ENCODE measurements at regions not wholly inside any gene's neighbourhood (a gene's known extent, or its start where the extent isn't known, plus 50 kb on each side); places are given as distances from the start of the nearest gene placed in this dataset.
A peak's percentile ranks its signal among the peaks of the same experiment; 100 is the strongest.

GRCh38 chr15:79184465-79184892 lies 93.9 kb upstream of the RASGRF1 start:
- Mint-ChIP-seq H3K27ac (ENCODE audit: low read depth, unreplicated experiment) (no peak overlapping the region), H3K27me3 (ENCODE audit: insufficient read depth, unreplicated experiment) (no peaks in the 10 kb centered on the region), H3K4me3 (ENCODE audit: unreplicated experiment) (no peak overlapping the region), H3K36me3 (ENCODE audit: insufficient read depth, unreplicated experiment) (no peaks in the 10 kb centered on the region), H3K4me1 (ENCODE audit: insufficient read depth, unreplicated experiment) (no peaks in the 10 kb centered on the region), H3K9me3 (ENCODE audit: unreplicated experiment) (no peaks in the 10 kb centered on the region)
- DNase-seq (ENCODE audit: unreplicated experiment) = peak; percentile 71
- intact Hi-C loops (cut with micrococcal nuclease) = loop anchor here (1.0 to 2.0 kb wide), 5 partner anchors 156 to 428 kb away; no protein-coding TSS in a partner anchor
- CTCF ChIA-PET = interaction anchor here (0.5 to 18.0 kb wide), 63 partner anchors 9 to 675 kb away, joined by 3 to 333 read pairs (median 4); no protein-coding TSS in a partner anchor
- POLR2A ChIA-PET = interaction anchor here (0.8 to 1.6 kb wide), 5 partner anchors 9 to 311 kb away, joined by 3 to 5 read pairs (median 3); no protein-coding TSS in a partner anchor
- peak; percentile 83 for TF ChIP-seq CTCF (IDR thresholded peaks at IDR 0.05; ENCODE audit: unreplicated experiment)
- no TSS peak for BruUV-seq (replicated peaks)

GRCh38 chr15:79180318-79180717 lies 89.7 kb upstream of the RASGRF1 start:
- POLR2A ChIA-PET = no interaction called here
- Mint-ChIP-seq H3K4me3 (ENCODE audit: unreplicated experiment) (no peak overlapping the region), H3K27me3 (ENCODE audit: insufficient read depth, unreplicated experiment) (no peaks in the 10 kb centered on the region), H3K27ac (ENCODE audit: low read depth, unreplicated experiment) (no peak overlapping the region), H3K36me3 (ENCODE audit: insufficient read depth, unreplicated experiment) (no peaks in the 10 kb centered on the region), H3K4me1 (ENCODE audit: insufficient read depth, unreplicated experiment) (no peaks in the 10 kb centered on the region), H3K9me3 (ENCODE audit: unreplicated experiment) (no peaks in the 10 kb centered on the region)
- CTCF ChIA-PET = interaction anchor here (0.6 to 18.0 kb wide), 5 partner anchors 15 to 1735 kb away, joined by 3 to 333 read pairs (median 3); no protein-coding TSS in a partner anchor
- BruUV-seq (replicated peaks) = no TSS peak
- no peak for DNase-seq (ENCODE audit: unreplicated experiment)
- intact Hi-C loops (cut with micrococcal nuclease) = no loop called here
- TF ChIP-seq CTCF (IDR thresholded peaks at IDR 0.05; ENCODE audit: unreplicated experiment) = no peak

GRCh38 chr15:79179597-79179996 lies 89.0 kb upstream of the RASGRF1 start:
- ChIA-PET POLR2A (no interaction called here), CTCF (interaction anchor here (1.3 to 18.0 kb wide), 2 partner anchors 150 to 270 kb away, joined by 3 to 333 read pairs; no protein-coding TSS in a partner anchor)
- Mint-ChIP-seq H3K4me3 (ENCODE audit: unreplicated experiment) (no peak overlapping the region), H3K27ac (ENCODE audit: low read depth, unreplicated experiment) (no peak overlapping the region), H3K4me1 (ENCODE audit: insufficient read depth, unreplicated experiment) (no peaks in the 10 kb centered on the region), H3K9me3 (ENCODE audit: unreplicated experiment) (no peaks in the 10 kb centered on the region), H3K27me3 (ENCODE audit: insufficient read depth, unreplicated experiment) (no peaks in the 10 kb centered on the region), H3K36me3 (ENCODE audit: insufficient read depth, unreplicated experiment) (no peaks in the 10 kb centered on the region)
- DNase-seq (ENCODE audit: unreplicated experiment) = no peak
- TF ChIP-seq CTCF (IDR thresholded peaks at IDR 0.05; ENCODE audit: unreplicated experiment) = no peak
- intact Hi-C loops (cut with micrococcal nuclease) = no loop called here
- BruUV-seq (replicated peaks) = no TSS peak

GRCh38 chr15:79179108-79179561 lies 88.6 kb upstream of the RASGRF1 start:
- POLR2A ChIA-PET = no interaction called here
- Mint-ChIP-seq H3K9me3 (ENCODE audit: unreplicated experiment) (no peaks in the 10 kb centered on the region), H3K36me3 (ENCODE audit: insufficient read depth, unreplicated experiment) (no peaks in the 10 kb centered on the region), H3K4me1 (ENCODE audit: insufficient read depth, unreplicated experiment) (no peaks in the 10 kb centered on the region), H3K27ac (ENCODE audit: low read depth, unreplicated experiment) (no peak overlapping the region), H3K27me3 (ENCODE audit: insufficient read depth, unreplicated experiment) (no peaks in the 10 kb centered on the region), H3K4me3 (ENCODE audit: unreplicated experiment) (no peak overlapping the region)
- no TSS peak for BruUV-seq (replicated peaks)
- TF ChIP-seq CTCF (IDR thresholded peaks at IDR 0.05; ENCODE audit: unreplicated experiment) = no peak
- CTCF ChIA-PET = interaction anchor here (18.0 kb wide), 1 partner anchor 150 kb away, joined by 333 read pairs; no protein-coding TSS in a partner anchor
- peak; percentile 79 for DNase-seq (ENCODE audit: unreplicated experiment)
- intact Hi-C loops (cut with micrococcal nuclease) = no loop called here
